HG03095 (cell line): ENCODE measurements at regions not wholly inside any gene's neighbourhood (a gene's known extent, or its start where the extent isn't known, plus 50 kb on each side); places are given as distances from the start of the nearest gene placed in this dataset.

Experiments used
- ATAC-seq: cut with Tn5 transposase; IDR thresholded peaks from one replicate; pipeline ENCODE4 v1.9.1; 2021; ENCODE audit warnings: moderate library complexity; ENCODE audit not compliant: unreplicated experiment

DNA sequence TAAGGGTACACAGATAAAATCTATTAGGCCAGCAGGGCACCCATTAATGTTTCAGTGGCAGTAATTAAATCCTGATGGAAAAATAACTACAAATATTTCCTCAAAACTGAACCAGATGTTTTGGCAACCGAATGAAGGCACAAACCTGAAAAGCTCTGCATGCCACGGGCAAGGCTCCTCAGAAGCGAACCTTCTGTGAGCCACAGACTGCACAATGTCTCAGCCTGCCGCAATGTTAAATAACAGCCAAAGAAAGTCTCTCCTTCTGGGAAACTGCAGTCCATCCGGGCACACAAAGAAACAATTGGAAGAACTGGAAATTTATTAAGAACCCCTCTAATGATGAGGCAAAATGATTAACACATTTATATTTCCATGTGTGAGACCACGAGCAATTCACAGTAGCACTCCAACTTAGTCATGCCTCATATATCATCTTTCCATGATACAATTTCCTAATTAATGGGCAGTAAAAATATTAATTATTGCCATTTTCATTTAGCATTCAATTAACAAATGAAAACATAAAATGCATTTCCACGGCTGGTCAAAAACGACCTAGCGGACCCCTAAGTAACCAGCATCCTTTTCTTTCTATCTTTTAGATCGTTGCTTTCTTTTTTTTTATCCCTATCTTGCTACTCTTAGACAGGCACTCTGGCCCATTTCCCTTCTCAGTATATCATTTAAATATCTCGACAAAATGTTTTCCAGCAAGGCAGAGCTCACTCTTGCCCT lies 237.5 kb downstream of the EPHA4 start:
- ATAC-seq, result no peak

DNA sequence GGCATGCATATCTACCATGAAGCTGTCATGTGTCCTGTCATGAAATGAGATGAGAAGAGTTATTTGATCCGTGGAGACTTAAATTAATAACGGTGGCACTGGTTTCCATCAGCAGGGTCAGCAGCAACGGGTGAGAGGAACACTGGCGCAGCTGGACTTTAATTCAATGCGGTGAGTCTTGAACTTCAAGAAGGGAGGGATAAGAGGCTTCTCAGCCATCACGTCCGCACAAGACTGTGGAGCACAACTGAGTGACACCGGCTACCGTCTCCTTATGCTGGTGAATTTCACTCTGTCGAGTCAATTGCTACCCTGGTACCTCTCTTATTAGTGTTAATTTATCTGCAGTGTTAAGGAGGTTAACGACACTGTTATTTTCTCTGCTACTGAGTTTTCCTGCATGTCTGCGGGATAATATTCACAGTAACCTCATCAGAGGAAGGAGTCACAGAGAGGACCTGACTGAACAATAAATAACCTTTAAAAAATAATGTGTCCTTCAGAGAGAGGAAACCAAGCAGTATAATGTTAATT lies 236.8 kb downstream of the EPHA4 start:
- ATAC-seq, result no peak

DNA sequence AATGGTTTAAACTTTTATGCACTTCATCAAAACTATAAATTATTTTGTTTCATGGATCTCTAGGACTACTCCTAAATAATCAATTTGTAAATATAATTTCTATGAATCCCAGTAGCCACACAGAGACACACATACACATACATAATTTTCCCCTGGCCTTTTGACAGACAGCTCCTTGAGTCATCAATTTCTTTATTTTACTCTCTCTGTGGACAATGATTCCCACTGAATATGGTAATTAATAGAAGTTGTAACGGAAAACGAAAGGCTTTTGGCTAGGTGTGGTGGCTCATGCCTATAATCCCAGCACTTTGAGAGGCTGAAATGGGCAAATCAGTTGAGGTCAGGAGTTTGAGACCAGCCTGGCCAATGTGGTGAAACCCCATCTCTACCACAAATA lies 235.1 kb downstream of the EPHA4 start:
- ATAC-seq, result no peak

DNA sequence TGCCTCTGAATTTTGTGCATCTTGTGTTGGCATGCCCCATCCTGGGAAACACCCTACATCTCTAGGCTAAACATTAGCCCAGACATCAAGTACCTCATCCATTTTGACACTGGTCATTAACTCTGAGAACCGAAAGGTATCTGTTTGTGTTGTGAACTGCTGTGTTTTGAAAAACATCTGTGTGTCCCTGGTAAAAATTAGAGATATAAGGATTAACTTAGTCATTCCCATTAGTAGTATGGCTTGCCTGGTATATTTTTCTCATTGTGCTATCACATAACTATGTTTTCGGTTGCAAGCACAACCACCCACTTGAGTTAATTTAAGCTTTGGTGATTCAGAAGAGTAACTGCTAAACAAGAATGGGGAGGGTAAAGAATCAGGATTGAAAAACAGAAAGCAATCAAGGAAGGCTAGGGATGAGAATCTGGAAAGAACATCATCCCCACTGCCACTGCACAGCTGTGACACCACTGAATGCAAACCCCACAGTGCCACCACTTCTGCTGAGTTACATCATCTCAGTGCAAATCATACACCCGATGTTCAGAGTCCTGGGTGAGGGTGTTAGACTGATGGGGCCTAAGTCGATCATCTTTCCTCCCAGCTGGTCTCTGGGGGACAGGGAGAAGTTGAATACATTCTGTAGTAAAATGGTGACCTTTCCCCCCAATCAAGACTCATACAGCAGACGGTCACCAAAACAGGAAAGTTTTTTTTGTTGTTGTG lies 234.0 kb downstream of the EPHA4 start:
- no peak for ATAC-seq

DNA sequence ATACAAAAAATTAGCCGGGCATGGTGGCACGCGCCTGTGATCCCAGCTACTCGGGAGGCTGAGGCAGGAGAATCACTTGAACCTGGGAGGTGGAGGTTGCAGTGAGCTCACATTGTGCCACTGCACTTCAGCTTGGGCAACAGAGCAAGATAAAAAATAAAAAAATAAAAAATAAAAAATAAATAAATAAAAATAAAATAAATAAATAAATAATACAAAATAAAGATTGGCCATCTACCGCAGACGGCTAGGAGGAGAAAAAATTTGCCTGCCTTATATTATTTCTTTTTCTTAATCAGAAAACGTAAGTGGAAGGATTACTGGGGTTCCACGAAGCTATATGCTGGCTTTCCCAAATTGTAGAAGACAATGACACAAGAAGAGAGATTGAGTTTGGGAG lies 229.7 kb downstream of the EPHA4 start:
- no peak for ATAC-seq

DNA sequence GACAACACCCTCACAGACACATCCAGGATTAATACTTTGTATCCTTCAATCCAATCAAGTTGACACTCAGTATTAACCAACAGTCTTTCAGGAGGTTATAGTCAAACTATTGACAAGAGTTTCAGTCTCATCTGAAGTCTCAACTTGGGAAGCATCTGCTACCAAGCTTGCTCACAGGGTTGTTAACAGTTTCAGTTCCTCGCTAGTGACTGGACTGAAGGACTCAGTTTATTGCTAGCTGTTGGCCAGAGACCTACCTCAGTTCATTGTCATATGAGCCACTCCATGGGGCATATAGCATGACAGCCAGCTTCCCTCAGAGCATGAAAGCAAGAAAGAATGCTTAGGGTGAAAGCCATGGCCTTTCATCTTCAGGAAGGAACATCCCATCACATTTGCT lies 228.6 kb downstream of the EPHA4 start:
- no peak for ATAC-seq

DNA sequence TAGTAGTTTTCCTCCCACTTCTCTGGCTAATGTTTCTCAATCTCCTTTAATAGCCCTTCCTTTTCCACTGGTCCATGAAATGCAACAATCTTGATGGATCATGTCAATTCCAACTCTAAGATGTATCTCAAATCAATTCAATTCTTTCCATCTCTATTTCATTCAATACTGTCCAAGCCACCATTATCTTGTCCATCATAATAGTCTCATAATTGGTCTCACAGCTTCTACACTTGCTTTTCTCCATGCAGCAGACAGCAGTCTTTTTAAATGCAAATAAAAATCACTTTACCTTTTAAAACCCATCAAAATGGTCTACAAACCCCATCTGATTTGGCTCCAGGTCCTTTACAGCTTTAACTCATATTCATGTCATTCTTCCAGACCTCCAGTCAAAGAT lies 226.6 kb downstream of the EPHA4 start:
- no peak for ATAC-seq

DNA sequence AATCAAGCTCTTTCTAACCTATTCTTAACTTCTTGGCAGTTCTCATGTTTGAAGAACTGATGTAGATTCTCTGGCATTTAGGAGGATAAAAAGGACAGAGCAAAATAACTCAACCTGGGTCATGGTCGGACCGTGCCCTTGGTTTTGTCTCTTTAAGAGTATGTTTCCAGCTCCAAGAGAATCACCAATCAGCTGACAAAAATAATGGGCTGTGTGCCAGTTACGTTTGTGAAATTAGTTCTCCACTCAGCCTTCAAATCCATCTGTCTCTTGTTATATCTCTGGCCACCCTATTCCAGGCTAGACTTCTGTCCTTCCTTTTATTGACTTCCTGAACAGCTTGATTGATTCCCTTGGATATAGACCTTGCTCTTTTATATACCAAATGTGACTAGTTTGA lies 225.7 kb downstream of the EPHA4 start:
- ATAC-seq, result no peak

DNA sequence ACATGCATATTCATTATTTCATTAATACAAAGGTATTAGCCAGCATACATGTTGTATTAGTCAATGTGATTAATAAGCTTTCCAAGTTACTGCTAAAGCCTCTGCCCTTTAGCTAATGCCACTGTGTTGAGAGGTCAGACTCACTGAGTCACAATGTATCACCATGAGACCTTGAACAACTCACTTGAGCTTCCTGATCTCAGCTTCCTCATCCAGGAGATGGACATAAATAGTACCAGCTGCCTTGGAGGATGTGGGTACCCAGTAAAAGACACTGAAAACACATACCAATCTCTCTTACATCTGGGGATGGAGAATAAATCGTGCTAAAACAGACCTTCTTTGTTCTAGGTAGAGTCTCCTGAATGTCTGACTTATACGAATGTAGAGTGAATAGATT lies 224.6 kb downstream of the EPHA4 start:
- no peak for ATAC-seq

DNA sequence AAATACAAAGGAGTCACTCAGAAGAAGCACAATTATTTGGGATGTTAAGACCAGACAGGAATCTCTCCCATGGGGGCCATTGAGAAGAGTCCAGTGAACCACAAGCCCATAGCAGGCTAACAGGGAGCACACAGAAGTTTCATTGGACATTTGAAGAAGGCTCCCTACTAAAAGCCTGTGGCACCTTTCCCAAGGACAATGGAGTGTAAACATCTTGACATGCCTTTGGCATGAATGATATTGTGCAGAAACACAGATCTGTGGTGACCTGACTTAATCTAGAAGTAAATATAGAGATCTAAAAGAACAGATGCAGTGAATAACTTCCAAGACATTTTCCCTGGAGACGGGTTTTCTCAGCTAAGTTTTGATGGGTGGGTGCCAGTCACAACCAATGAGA lies 221.5 kb downstream of the EPHA4 start:
- no peak for ATAC-seq

DNA sequence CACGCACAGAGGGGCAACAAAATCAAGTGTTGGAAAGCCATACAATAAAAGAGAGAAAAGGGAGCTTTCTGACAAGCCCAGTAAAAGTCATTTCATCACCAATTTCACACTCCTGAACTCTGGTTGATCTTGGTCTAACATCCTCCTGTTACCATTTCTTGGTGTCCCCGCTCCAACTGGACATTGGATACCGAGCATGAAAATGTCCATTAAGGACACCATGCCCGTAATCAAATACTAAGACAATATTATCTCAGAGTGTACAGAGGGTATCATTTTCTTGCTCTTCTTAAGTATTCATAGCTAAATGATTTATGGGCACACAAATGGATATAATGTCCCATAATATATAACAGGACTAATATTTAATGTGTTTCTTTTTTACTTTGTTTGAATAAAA lies 218.9 kb downstream of the EPHA4 start:
- no peak for ATAC-seq

DNA sequence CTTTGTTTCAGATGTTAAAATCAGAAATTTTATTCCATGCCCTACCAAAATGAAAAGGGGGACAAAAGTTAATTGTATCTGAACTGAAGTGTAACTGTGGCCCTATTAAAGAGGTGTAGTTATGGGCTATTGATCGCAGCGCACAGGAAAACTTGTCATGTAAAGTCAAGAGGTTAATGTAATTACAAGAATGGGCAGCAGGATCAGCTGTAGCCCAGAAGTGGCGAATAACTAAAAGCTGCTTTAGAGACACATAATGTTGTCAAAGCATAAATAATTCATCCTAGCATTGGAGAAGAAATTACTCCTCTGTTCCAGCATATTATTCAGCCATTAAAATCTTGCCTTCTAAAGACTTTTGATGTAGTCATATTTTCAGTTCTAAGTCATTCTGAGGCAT lies 211.8 kb downstream of the EPHA4 start:
- no peak for ATAC-seq

DNA sequence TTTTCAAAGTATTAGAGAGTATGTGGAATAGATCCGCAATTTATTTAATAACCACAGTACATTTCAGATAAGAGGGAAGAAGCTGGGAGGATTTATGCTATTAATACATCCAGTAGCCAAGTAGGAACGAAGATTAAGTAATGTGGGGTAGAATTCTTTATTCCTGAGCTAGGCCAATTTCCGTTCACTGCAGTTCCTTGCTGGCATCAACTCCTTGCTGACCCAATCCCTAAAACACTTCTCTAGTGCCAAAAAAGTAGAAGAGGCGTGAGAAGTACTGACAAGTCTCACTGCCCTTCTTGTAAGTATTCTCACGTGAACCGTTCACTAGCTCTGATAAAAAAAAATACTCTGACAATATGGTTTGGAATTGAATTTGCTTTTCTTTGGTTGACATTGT lies 211.4 kb downstream of the EPHA4 start:
- no peak for ATAC-seq

DNA sequence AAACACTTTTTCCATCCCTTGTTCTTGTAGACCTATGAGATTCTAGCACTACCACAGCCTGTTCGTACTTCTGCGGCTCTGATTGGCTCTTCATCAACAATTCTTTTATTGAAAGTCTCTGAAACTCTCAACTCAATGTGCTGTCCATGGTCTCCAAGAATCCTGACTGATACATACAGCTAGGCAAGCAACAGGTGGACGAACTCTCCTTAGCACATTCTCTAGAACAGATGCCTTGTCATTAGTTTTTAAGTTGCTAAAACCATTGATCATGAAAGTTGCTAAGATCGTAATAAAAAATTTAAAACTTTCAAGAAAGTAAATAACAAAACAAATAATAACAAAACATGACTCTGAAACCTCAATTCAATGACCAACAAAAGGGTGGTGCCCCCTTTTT lies 210.5 kb downstream of the EPHA4 start:
- no peak for ATAC-seq

DNA sequence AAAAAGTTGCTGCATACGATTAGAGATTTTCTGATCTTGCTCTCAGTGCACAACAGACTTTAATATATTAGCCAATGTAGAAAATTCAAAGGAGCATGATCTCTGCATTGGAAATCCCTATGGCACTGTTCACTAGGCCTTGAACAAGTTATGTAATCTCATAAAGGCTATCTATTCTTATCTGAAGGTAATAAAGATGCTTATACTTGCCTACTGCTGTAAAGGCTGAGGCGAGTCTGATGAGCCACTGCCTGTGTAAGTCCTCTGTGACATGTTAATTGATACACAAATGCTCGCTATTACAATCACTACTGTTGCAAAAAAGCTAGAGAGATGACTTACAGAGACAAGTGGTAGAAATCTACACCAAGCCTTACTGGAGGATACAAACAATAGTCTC lies 207.4 kb downstream of the EPHA4 start:
- no peak for ATAC-seq
